PFSK-1 (cell line): ENCODE measurements at regions not wholly inside any gene's neighbourhood (a gene's known extent, or its start where the extent isn't known, plus 50 kb on each side); places are given as distances from the start of the nearest gene placed in this dataset.

Experiments used
- FOXP2 ChIP-seq: optimal IDR thresholded peaks from 2 replicates; pipeline ENCODE3; 2011; ENCODE audit warnings: borderline replicate concordance, control low read depth, inconsistent platforms; ENCODE audit not compliant: insufficient read depth; ENCODE audit errors: extremely low read length, extremely low read depth
- POLR2AphosphoS5 ChIP-seq: IDR thresholded peaks from 2 replicates; pipeline ENCODE4 v1.6.1; 2012; ENCODE audit warnings: low read depth, mild to moderate bottlenecking, control low read depth, low read length, moderate library complexity
- REST ChIP-seq, 2 experiments: IDR thresholded peaks; 2 replicates each; pipeline versions ENCODE4 v1.6.1 to v1.8.0; 2011 to 2012; ENCODE audit warnings: low read depth in 2 of 2, low read length in 2 of 2, control low read depth in 1 of 2, inconsistent platforms in 1 of 2, mild to moderate bottlenecking in 1 of 2, moderate library complexity in 1 of 2; ENCODE audit not compliant: insufficient read depth in 1 of 2
- SIN3A ChIP-seq: IDR thresholded peaks from 2 replicates; pipeline ENCODE4 v1.6.1; 2012; ENCODE audit warnings: mild to moderate bottlenecking, low read length, moderate library complexity, borderline replicate concordance; ENCODE audit not compliant: insufficient read depth
- TAF1 ChIP-seq: IDR thresholded peaks from 2 replicates; pipeline ENCODE4 v1.6.1; 2012; ENCODE audit warnings: low read length, control low read depth, borderline replicate concordance; ENCODE audit not compliant: insufficient read depth

GRCh38 chr3:193882091-193882490, 253.9 kb upstream of the HES1 start:
- TF ChIP-seq POLR2AphosphoS5, result no peak
- no peak for TF ChIP-seq REST (IDR thresholded peaks at IDR 0.05; ENCODE audit: insufficient read depth in 1 of 2, low read depth in 2 of 2, low read length in 2 of 2)
- no peak for TF ChIP-seq FOXP2
- no peak for TF ChIP-seq TAF1
- no peak for TF ChIP-seq SIN3A

- TF ChIP-seq REST (IDR thresholded peaks at IDR 0.05; ENCODE audit: insufficient read depth in 1 of 2, low read depth in 2 of 2, low read length in 2 of 2) (no peak), POLR2AphosphoS5 (no peak), TAF1 (no peak), FOXP2 (no peak), SIN3A (no peak)
Observed at GRCh38 chr3:193883551-193883950, 252.4 kb upstream of the HES1 start.

GRCh38 chr3:193884027-193884426, 251.9 kb upstream of the HES1 start:
- no peak for TF ChIP-seq TAF1

GRCh38 chr3:193884652-193885051, 251.3 kb upstream of the HES1 start:
- TF ChIP-seq REST (IDR thresholded peaks at IDR 0.05; ENCODE audit: insufficient read depth in 1 of 2, low read depth in 2 of 2, low read length in 2 of 2) (no peak), SIN3A (no peak), POLR2AphosphoS5 (no peak), TAF1 (no peak), FOXP2 (no peak)

- TF ChIP-seq TAF1, result no peak
- no peak for TF ChIP-seq POLR2AphosphoS5
- no peak for TF ChIP-seq REST (IDR thresholded peaks at IDR 0.05; ENCODE audit: insufficient read depth in 1 of 2, low read depth in 2 of 2, low read length in 2 of 2)
- no peak for TF ChIP-seq SIN3A
- TF ChIP-seq FOXP2, result no peak
Observed at GRCh38 chr3:193885832-193886231, 250.1 kb upstream of the HES1 start.
